ENCODE measurements at regions not wholly inside any gene's neighbourhood (a gene's known extent, or its start where the extent isn't known, plus 50 kb on each side); places are given as distances from the start of the nearest gene placed in this dataset.
"Not testable (repeated sequence)": the region's sequence is repeated elsewhere in the genome, so short reads cannot be mapped to it uniquely, and the experiment has no call there.

DNA sequence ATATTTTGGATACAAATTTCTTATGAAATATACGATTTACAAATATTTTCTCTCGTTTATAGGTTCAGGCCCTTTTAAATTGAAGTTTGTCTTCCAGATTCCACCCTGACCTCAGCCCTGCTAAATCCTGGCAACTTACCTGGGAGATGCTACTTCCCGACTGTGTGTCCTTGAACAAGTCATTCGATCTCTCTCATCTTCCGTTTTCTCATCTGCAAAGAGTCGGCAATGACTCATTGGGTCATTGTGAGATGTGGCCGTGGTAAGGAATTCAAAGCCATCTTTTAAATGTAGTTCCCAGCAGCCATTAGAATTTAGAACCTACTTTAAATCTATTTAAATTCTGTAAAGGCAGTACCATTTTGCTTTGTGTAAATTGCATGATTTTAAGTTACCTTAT, 72.5 kb downstream of the LHX2 start:
- no peak for DNase-seq

DNA sequence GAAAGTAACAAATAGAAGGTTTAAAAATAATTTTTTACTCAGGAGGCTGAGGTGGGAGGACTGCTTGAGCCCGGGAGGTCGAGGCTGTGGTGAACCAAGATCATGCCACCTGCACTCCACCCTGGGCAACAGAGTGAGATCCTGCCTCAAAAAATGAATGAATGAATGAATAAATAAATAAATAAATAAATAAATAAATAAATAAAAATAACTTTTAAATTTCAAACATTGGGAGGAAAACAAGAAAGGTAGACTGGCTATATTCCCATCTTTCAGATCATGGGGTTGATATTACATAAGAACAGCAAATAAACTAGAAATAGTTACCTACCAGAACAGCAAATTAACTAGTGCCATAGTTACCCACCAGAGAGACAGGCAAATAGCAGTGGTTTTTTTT, 75.7 kb downstream of the LHX2 start:
- no peak for DNase-seq

DNA sequence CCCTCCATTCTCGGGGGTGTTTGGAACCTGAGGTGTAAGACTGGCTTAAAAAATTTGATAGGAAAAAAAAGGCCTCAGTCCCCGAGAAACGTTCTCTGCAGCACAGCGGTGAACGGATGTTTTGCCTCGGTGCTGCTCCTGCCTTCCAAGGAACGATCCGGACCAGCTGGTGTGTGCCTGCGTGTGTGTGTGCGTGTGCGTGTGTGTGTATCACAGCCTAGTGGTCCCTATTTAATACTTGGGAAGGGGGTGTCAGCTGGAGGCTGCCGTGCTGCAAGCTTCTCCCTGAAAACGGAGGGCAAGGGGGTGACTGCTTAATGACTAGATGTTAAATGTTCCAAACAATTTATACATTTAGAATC, 76.9 kb downstream of the LHX2 start:
- DNase-seq, result no peak

DNA sequence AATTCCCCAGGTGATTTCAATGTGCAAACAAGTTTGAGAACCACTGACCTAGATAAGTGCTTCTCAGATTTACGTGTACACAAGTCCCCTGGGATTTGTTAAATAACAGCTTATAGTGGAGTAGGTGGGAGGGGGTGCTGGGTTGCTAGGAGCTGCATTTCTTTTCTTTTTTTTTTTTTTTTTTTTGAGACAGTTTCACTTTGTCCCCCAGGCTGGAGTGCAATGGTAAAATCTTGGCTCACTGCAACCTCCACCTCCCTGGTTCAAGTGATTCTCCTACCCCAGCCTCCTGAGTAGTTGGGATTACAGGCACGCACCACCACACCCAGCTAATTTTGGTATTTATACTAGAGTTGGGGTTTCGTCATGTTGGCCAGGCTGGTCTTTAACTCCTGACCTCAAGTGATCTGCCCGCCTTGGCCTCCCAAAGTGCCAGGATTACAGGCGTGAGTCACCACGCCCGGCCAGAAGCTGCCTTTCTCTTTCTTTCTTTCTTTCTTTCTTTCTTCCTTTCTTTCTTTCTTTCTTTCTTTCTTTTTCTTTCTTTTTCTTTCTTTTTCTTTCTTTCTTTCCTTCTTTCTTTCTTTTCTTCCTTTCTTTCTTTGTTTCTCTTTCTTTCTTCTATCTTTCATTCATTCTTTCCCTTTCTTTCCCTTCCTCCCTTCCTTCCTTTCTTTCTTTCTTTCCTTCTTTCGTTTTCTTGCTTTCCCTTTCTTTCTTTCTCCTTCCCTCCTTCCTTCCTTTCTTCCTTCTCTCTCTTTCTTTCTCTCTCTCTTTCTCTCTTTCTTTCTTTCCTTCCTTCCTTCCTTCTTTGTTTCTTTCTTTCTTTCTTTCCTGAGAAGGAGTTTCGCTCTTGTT, 78.3 kb downstream of the LHX2 start:
- not testable (repeated sequence) for DNase-seq

- no peak for DNase-seq
These were observed 86.8 kb downstream of the LHX2 start for GRCh38 chr9:124098141-124098905.

DNA sequence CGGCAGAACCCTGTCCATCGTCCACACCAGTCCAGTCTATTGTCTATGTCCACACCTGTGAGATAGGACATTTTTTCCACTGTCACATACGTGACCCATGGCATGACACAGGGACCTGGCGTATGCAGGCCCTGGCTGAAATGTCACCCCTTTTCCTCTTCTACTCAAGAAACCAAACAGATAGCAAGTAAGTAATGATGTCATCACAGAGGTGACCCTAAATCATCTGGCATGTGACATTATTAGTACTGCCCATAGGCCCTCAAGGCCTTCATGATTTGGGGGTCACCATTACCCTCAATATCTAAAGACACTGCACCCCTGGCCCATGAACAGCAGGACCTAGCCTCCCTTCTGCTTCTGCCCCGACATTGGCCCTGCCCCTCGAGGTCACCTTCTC, 88.3 kb downstream of the LHX2 start:
- no peak for DNase-seq

DNA sequence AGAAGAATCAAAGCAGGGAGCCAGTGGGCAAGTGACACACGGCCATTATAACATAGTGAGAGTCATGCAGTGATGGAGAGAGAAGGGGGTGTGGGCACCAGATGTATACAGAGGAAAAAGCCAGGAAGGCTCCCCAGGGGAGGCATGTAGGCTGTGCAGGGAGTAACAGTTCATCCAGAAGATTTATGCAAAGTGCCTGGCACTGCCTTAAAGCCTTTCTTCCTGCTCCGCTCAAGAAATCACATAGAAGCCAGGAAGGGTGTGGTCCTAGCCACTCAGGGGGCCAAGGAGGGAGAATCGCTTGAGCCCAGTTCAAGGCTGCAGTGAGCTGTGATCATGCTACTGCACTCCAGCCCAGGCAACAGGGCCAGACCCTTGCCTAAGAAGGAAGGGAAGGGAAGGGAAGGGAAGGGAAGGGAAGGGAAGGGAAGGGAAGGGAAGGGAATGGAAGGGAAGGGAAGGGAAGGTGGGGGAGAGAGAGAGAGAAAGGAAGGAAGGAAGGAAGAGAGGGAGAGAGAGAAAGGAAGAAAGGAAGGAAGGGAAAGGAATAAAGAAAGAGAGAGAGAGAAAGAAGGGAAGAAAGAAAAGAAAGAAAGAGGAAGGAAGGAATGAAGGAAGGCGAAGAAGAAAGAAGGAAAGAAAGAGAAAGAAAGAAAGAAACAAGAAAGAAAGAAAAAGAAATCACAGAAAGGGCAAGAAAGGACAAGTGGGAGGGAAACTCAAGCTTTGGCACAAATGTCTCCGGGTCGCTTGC, 89.8 kb downstream of the LHX2 start:
- no peak for DNase-seq

DNA sequence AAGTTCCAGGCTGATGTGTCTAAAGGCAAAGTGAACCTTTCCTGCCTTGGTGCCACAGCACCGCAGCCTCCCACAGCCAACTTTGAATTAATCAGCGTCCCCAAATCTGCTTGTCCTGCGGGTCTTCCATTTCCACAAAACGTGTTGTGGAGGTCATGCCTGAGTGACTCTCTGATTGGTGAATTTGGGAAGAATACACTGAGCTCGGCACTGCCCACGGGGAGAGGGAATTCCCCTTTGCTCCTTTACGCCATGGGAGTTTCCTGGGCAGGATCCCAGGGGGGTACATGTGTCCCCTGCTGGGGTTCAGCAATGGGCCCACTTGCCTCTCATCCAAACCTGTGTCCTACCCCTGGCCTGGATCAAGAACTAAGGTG, 90.4 kb downstream of the LHX2 start:
- no peak for DNase-seq

DNA sequence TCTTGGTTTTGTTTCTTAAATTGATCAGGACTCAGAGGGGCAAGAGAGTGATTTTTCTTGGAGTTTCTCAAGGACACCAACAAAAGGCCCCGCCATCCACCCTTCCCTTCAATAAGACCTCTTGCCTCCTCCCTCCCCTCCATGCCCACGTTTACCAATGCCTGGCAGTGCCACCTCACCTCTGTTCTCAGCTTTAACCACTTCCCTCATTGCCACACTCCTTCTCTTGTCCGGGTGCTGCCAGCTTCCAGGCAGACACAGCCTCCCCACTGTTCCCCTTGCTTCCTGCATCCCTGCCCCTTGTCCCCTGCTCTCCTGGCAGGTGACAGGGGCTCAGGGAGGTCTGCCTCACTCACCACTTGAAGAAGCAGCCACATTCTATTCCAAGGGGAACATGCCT, 90.8 kb downstream of the LHX2 start:
- DNase-seq, result no peak

- no peak for DNase-seq
These were observed 93.7 kb downstream of the LHX2 start for GRCh38 chr9:124105266-124105665.

- no peak for DNase-seq
These were observed 96.6 kb downstream of the LHX2 start for GRCh38 chr9:124108216-124108615.

- DNase-seq, result peak; percentile 44
These were observed 98.8 kb downstream of the LHX2 start for GRCh38 chr9:124110307-124110915.

DNA sequence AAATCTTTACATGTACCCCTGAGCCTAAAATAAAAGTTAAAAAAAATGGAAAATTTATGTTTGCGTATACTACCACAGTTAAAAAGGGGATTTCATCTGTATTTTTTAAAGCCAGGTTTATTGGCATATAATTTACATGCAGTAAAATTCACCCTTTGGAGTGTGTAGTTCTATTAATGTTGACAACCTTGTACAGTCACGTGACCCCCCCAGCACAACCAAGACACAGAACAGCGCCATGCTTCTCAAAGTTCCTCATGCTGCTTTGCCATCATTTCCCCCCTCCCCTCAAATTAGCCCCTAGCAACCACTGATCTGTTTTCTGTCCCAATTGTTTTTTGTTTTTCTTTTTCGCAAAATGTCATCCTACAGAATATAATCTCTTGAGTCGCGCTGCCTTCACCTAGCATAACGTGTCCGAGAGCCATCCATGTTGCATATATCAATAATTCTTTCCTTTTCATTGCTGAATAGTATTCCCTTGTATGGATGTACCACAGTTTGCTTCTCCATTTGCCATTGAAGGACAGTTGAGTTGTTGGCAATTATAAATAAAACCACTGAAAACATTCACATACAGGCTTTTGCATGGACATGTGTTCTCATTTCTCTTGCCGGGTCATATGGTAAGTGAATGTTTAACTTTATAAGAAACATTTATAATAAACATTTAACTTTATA, 105.3 kb downstream of the LHX2 start:
- DNase-seq, result no peak

DNA sequence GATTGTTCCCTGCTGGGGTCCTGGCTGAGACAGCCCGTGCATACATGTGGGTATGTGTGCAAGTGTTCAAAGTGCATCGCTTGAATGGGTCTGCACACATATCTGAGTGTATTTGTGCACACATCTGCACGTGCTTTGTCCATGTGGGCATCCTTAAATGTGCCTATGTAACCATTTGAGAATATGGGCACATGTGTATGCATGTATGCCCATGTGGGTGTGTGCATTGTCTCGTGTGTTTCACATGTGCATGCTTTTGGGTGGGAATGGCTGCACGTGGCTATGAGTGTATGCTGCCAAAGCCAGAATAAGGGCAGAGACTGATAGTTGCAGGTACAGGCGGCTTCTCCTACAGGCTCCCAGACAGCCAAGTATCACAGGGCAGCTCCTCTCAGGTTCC, 107.3 kb downstream of the LHX2 start:
- DNase-seq, result no peak

GRCh38 chr9:124120272-124120671, 108.7 kb downstream of the LHX2 start:
- DNase-seq, result no peak

- no peak for DNase-seq
These were observed 110.2 kb downstream of the LHX2 start for GRCh38 chr9:124121725-124122124.

DNA sequence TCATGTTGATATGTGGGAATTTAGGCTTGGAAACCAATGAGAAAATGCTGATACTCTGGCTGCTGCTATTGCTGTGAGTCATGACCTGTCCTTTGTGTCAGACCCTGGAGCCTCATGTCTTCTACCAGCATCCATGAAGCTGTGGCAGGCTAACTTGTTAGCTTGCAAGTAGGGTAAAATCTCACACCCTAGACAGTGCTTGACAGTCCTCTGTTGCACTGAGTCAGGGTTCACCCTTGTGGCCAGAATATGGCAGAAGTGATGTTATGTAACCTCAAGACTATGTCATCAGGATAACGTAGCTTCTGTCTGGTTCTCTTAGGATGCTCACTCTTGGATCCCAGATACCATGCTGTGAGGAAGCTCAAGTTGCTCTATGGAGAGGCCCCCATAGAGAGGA, 110.8 kb downstream of the LHX2 start:
- DNase-seq, result no peak

- DNase-seq, result peak; percentile 28
These were observed 111.4 kb downstream of the LHX2 start for GRCh38 chr9:124122813-124123462.

- DNase-seq, result not testable (repeated sequence)
These were observed 112.1 kb downstream of the LHX2 start for GRCh38 chr9:124123621-124124020.

GRCh38 chr9:124124729-124125650, 113.4 kb downstream of the LHX2 start:
- no peak for DNase-seq

DNA sequence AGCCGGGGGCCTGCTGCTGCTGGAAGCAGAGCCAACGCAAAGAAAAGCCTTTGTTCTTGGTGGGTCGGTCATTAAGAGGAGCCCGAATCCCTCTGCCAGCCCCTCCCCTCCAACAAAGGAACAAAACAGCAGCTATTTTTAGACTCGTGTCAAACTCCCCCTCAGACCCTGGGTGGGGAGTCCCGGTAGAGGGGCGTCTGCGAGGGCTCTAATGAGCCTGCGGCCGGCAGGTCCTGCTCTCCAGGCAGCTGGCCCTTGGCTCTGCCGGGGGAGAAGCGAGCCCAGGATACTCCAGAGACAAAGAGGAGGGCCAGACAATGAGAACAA, 114.0 kb downstream of the LHX2 start:
- no peak for DNase-seq
